GM21447 (cell line): ENCODE measurements at regions not wholly inside any gene's neighbourhood (a gene's known extent, or its start where the extent isn't known, plus 50 kb on each side); places are given as distances from the start of the nearest gene placed in this dataset.
"Not testable (repeated sequence)": the region's sequence is repeated elsewhere in the genome, so short reads cannot be mapped to it uniquely, and the experiment has no call there.

ENCODE experiments used
- ATAC-seq: cut with Tn5 transposase; IDR thresholded peaks from one replicate; pipeline ENCODE4 v1.9.1; 2021; ENCODE audit not compliant: unreplicated experiment

DNA sequence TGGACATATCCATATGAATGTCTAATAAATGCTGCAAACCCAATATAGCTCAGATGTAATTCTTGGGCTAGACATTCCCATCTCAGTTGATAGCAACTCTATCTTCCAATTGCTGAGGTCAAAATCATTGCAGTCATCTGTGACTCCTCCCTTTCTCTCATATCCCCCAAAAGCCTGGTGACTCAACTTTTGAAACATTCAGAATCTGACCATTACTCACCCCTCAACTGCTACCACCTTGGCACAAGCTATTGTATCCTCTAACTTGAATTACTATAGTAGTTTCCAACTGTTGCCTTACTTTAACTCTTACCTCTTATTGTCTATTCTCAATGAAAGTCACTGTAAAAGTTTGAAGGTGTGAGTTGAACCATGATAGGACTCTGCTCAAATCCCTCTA, 600.1 kb upstream of the RGMB start:
- ATAC-seq, result no peak

DNA sequence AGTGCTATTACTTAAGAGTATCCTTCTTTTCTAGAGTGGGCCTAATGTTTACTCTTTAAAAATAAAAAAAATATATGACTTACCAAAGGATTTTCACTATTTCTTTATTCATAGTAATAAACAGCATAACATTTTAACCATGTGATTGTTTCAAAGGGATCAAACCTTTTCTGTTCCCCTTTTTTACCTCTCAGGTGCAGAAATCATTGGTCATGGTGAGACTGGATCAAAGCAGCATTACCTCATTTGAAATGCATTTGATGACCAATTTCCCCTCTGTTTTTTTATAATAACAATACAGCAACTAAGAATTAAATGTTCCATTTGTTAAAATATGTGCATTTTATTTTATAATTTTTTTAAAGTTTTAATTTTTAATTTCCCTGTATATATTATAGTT, 598.0 kb upstream of the RGMB start:
- ATAC-seq, result no peak

DNA sequence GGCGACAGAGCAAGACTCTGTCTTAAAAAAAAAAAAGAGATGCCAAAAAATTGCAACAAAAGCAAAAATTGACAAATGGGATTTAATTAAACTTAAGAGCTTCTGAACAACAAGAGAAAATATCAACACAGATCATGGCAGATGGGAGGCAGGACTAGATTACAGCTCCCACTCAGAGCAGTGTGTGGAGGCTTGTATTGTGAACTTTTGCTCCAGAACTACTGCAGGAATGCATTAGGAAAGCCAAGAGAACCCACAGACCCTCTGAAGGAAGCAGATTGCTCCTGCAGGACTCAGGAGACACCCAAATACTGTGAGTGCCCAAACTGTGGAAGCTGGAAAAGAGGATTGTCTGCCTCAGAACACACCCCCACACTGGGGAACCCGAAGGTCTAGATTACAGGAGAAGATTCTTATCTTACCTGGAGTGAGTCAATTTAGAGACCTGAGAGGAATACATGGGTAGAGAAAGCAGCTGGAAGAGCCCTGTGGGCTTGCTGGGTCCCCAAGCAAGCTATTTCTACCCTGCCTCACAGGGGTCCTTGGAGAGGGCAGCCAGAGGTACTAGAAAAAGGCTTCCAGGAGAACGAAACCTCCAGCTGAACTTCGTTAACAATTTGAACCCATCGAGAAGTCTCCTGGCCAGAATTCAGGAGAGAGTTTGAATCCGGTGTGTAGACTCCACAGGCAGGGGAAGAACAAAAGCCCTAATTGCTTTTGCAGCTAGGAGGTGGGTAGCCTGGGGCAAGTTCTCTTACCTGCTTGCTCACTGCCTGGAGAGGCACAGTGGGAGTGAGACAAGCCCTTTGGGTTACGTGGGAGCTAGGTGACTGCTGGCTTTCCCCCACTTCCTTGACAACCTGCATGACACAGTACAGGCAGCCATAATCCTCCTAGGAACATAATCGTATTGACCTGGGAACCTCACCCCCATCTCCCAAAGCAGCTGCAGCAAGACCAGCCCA, 593.4 kb upstream of the RGMB start:
- ATAC-seq, result no peak

DNA sequence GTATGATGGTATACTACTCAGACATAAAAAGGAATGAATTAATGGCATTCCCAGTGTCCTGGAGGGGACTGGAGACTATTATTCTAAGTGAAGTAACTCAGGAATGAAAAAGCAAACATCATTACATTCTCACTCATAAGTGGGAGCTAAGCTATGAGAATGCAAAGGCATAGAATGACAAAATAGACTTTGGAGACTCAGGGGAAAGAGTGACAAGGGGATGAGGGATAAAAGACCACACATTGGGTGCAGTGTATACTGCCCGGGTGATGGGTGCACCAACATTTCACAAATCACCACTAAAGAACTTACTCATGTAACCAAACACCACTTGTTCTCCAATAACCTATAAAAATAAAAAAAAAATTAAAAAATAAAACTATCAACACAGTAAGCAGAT, 587.3 kb upstream of the RGMB start:
- no peak for ATAC-seq

DNA sequence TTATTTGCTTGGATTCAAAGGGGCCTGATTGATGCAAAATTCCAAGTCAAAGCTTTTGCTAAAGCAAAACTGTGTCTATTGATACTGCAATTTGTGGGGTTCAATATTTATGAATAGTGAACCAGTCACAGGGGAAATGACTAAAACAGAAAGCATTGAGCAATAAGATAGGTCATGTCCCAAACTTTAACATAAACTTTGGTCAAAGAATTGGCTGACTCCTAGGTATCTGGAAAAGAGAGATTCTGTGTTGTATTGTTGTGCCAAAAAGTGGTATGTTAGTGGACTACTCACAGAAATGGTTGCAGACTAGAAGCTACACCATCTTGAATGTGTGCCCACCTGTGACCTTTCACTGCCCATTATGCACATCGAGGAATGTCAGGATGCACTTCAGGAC, 585.5 kb upstream of the RGMB start:
- ATAC-seq, result no peak

- not testable (repeated sequence) for ATAC-seq
Measured at GRCh38 chr5:98190344-98190743, 583.1 kb upstream of the RGMB start.

DNA sequence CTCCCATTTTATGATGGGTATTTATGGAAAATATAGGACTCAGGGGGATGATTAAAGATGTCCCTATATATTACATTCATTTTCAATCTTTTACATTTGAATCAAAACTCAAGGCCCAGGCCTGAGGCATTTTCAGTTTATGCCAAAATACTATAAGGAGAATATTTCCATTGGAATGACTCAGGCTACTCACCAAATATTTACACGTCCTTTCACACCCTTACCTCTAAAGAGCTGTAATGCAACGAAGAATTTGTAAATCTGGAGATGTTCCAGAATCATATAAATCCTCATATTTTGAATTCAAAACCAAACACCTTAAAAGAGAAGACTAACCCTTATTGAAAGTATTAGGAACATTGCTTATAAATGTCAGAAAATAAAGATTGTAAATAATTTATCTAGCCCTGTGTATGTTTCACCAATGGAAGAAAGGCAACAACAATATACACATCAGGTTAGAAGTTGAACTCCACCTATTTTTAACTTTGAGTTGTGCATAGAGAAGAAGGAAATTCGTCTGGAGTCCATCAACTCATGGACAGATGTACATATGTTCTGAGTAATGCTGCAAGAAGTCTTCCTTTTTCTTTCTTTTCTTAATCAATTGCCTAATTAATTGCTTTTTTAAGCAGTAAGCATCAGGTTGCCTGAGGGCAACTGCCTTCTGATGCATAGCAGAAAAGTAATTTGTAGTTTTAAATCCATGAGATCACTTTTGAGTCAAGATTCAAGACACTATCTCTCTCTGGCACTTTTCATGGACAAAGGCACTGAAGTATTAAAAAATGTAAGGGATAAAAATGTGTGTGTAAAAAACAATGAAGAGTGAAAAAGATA, 579.3 kb upstream of the RGMB start:
- ATAC-seq, result no peak

DNA sequence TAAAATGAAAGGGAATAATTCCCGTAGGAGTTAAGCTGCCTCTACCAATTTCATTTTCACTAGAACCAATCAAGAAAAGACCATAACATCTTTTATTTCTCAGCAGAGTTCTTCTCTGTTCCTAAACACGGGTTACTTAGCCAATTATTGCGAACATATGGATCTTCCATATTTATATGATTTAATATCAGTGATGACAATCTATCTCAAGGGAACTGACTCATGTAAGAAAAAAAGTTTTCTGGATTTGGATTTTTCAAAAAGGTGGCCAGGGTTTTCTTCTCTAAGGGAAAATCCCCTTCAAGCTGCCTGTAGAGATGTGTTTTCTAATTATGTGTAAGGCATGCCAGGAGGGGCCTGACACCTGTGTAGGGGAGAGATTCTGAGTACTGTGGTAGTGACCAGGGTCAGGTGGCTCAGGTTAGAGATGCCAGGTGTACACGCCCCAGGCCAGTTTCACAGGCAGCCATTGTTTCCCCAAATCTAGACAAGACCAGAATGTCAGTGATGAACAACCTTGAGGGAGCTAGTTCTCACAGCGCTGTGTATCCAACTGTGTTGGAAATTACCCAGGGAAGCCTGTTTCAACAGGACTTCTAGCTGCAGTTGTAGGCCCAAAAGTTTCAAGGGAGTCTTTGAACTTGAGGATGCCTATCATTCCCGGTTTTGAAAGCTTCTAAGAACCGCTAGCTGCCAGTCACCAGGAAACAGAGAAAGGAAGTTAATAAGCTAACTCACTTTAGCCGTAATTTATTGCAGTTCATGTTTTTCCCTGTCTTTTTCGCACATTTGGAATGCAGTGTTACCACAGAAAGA, 572.5 kb upstream of the RGMB start:
- ATAC-seq, result no peak

- no peak for ATAC-seq
Measured at GRCh38 chr5:98204798-98205197, 568.7 kb upstream of the RGMB start.

DNA sequence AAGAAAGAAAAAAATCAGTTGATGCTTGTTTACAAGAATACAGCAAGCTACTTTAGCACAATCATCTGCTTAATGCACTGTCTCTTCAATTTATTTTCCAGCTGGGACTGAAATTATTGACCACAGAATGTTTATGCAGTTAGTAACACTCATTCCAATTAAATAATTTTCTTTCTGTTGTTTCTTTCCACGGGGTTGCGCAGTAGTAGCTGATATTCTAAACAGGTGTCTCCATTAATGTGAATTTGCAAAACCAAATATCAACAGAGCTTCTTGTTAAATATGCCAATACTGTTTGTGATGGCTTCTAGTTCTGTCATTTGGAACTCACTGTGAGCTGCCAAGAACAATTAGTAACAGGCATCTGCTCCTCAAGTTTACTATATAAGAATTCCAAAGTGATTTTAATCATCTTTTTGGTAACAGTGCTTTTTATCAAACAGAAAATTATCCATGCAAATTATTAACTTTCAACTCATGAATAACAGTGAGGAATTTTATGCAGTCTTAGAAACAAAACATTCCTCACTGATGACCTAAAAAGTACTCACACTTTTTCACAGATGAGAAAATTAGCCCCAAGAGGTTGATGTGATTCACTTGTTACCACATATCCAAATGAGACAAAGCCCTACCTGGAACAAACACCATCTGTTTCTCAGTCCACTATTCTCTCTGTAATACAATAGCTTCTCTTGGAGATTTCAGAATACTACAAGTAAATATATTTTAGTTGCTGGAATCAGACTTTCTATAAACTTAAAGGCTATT, 567.6 kb upstream of the RGMB start:
- ATAC-seq, result no peak

DNA sequence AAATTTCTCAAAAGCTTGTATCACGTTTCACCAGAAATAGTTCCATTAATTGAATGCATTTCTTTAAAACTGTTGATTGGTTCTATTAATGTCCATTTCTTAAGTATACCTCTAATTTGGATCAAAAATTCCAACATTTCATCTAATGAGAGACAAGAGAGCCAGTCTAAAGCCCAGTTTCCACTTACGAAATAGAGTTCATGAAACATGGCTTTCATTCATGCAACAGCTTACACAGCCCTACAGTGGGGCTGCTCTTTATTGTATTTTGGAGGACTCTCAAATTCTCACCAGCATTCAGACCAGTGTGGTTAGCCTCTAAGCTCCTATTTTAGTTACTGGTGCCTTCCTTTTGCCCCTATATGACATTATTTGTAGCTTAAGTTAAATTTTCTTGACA, 566.9 kb upstream of the RGMB start:
- no peak for ATAC-seq

DNA sequence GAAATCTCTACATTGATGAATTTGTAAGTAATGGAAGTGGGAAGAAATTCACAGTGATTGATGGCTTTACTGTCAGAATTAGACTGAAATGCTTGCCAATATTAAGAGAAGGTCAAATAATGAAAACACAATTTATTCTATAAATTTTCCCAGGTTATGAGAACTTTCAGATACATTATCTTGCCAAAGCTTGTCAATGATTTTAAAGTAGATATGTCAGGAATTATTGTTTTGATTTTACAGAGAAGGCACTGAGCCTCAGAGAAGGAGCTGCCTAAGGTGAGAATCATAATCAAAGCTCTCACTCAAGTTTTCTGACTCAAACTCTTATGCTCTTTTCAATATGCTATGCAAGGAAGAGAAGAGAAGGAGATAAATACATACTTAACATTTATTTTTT, 564.0 kb upstream of the RGMB start:
- ATAC-seq, result no peak

- ATAC-seq, result no peak
Measured at GRCh38 chr5:98214240-98215051, 559.0 kb upstream of the RGMB start.

GRCh38 chr5:98217138-98217537, 556.3 kb upstream of the RGMB start:
- ATAC-seq, result peak; percentile 57

DNA sequence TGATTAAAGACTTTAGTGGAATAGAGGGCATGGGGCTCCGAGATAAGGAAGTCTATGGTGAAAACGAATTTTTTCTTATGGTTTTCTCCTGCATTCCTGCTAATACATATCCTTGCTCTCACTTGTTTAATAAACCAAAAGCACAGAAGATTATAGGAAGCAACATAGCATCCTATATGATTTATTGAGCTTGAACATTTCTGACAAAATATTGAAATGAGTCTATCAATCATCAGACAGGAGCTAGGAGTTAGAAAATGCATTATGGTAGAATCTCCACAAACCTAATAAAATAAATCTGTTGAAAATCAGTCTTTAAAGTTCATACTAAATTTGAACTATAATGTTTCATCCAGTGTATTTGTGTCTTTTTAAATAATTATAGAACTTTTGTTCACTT, 554.6 kb upstream of the RGMB start:
- no peak for ATAC-seq

GRCh38 chr5:98227489-98227888, 546.0 kb upstream of the RGMB start:
- ATAC-seq, result no peak

GRCh38 chr5:98231089-98231488, 542.4 kb upstream of the RGMB start:
- ATAC-seq, result no peak

DNA sequence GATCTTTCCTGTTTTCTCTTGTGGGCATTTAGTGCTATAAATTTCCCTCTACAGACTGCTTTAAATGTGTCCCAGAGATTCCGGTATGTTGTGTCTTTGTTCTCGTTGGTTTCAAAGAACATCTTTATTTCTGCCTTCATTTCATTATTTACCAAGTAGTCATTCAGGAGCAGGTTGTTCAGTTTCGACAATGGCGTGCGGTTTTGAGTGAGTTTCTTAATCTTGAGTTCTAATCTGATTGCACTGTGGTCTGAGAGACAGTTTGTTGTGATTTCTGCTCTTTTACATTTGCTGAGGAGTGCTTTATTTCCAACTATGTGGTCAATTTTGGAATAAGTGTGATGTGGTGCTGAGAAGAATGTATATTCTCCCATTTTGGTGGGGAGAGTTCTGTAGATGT, 535.7 kb upstream of the RGMB start:
- not testable (repeated sequence) for ATAC-seq

DNA sequence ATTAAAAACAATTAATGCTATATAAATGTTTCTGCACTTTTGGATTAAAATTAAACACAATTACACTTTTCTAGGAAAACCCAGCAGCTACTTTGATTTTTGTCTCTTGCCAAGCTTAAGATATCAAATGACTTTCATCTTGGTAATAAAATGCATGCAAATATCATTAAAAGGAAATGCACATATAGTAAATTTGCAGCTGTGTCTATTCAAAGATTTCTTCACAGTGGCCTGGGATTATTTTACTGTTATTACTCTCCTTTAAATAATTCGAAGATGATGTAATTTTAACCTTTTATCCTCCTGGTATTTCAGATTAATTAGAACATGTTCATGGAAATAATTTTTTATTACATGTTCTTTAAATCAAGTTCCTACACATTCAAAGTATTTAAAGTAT, 529.5 kb upstream of the RGMB start:
- ATAC-seq, result no peak

GRCh38 chr5:98248949-98249348, 524.5 kb upstream of the RGMB start:
- no peak for ATAC-seq
